OCI-LY7 (cell line): ENCODE measurements at regions not wholly inside any gene's neighbourhood (a gene's known extent, or its start where the extent isn't known, plus 50 kb on each side); places are given as distances from the start of the nearest gene placed in this dataset.

Source experiments
- BruUV-seq: library from RNA; stranded (reverse); fragments of 400-500 nt; replicated peaks from 2 replicates; lab custom pipeline; 2021; lab: Mats Ljungman, UMichigan
- CTCF ChIA-PET: fragments of 300-600 bp; sonication (Branson Sonifier 250); formaldehyde crosslinking; loops from one replicate; lab custom pipeline; 2022; ENCODE audit warnings: antibody characterized with exemption; ENCODE audit not compliant: unreplicated experiment; lab: Charles Lee
- POLR2A ChIA-PET: fragments of 300-600 bp; sonication (Branson Sonifier 250); formaldehyde crosslinking; loops from one replicate; lab custom pipeline; 2022; ENCODE audit warnings: antibody characterized with exemption; lab: Charles Lee
- DNase-seq: peaks from one replicate; pipeline ENCODE4 v3.0.0-alpha.2; 2015; ENCODE audit warnings: low spot score
- H2AFZ ChIP-seq: fragments of 200-600 bp; sonication (generic), shearing (Covaris generic); 2 replicates; pipeline ENCODE4 v1.6.1; 2014; ENCODE audit warnings: mild to moderate bottlenecking, antibody characterized with exemption, low read length, moderate library complexity
- H3K27ac ChIP-seq: fragments of 200-600 bp; sonication (generic); 2 replicates; pipeline ENCODE4 v1.5.1; 2014; ENCODE audit warnings: mixed run types, low read depth, mild to moderate bottlenecking, moderate library complexity, low read length, inconsistent platforms; ENCODE audit not compliant: poor library complexity, severe bottlenecking
- H3K36me3 ChIP-seq: fragments of 200-600 bp; sonication (generic); 2 replicates; pipeline ENCODE4 v1.6.1; 2014; ENCODE audit warnings: mild to moderate bottlenecking, antibody characterized with exemption, low read length, moderate library complexity, mixed read lengths; ENCODE audit not compliant: insufficient read depth
- H3K4me1 ChIP-seq: fragments of 200-600 bp; sonication (generic); 2 replicates; pipeline ENCODE4 v1.5.1; 2014; ENCODE audit warnings: mild to moderate bottlenecking, low read length; ENCODE audit not compliant: insufficient read depth, poor library complexity, severe bottlenecking
- H3K4me2 ChIP-seq: fragments of 200-600 bp; sonication (generic); 2 replicates; pipeline ENCODE4 v1.6.1; 2014; ENCODE audit warnings: mild to moderate bottlenecking, low read length
- H3K4me3 ChIP-seq: fragments of 200-600 bp; sonication (generic); 2 replicates; pipeline ENCODE4 v1.5.1; 2014; ENCODE audit warnings: mild to moderate bottlenecking, low read depth, low read length; ENCODE audit not compliant: poor library complexity, severe bottlenecking
- H3K79me2 ChIP-seq: fragments of 200-600 bp; sonication (generic); 2 replicates; pipeline ENCODE4 v1.6.1; 2016; ENCODE audit warnings: low read depth, mild to moderate bottlenecking, low read length, moderate library complexity, mixed read lengths; ENCODE audit not compliant: insufficient read depth
- H3K9me2 ChIP-seq: fragments of 200-600 bp; sonication (generic); 2 replicates; pipeline ENCODE4 v1.6.1; 2016; ENCODE audit warnings: mild to moderate bottlenecking, low read length, mixed read lengths; ENCODE audit not compliant: insufficient read depth
- H3K9me3 ChIP-seq: fragments of 200-600 bp; sonication (generic); 2 replicates; pipeline ENCODE4 v1.6.1; 2014; ENCODE audit warnings: mild to moderate bottlenecking, mixed run types, low read length, mixed read lengths
- H4K20me1 ChIP-seq: fragments of 200-600 bp; sonication (generic); 2 replicates; pipeline ENCODE4 v1.6.1; 2014; ENCODE audit warnings: mild to moderate bottlenecking, antibody characterized with exemption, low read length, moderate library complexity, mixed read lengths; ENCODE audit not compliant: insufficient read depth
- EZH2phosphoT487 ChIP-seq: fragments of 200-600 bp; sonication (generic); IDR thresholded peaks from 2 replicates; pipeline ENCODE4 v1.6.1; 2018; ENCODE audit warnings: low read depth, borderline replicate concordance, mild to moderate bottlenecking, mixed run types, antibody characterized with exemption, low read length, moderate library complexity, mixed read lengths
- intact Hi-C: fragments of 100-400 bp; cut with micrococcal nuclease; formaldehyde crosslinking; loops from one replicate; pipeline ENCODE4 v1.10.0; 2022; ENCODE audit not compliant: unreplicated experiment
- TF ChIP-seq, protein P1 (sequence below): fragments of 200-600 bp; sonication (generic); conservative IDR thresholded peaks from 2 replicates; pipeline ENCODE4 v1.5.1; 2014; ENCODE audit warnings: mild to moderate bottlenecking, antibody characterized with exemption, low read length, moderate library complexity, mixed read lengths

DNA sequence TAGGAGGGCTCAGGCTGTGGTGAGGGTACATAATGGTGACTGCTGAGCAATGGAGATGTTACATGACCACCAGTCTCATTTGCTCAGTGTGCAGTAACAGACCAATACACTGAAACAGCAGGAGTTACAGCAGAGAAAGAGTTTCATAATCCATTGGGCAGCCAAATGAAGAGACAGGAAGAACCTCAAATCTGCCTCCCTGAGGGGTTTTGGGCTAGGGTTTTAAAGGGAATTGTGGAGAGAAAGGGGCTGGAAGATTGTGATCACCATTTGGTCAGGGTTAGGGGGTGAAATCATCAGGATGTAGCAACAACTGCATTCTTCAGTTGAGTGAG, 838.3 kb downstream of the GRID1 start:
- Histone ChIP-seq H2AFZ (no peak overlapping the region), H3K9me2 (no peaks in the 10 kb centered on the region), H3K4me1 (no peaks in the 10 kb centered on the region), H3K79me2 (no peaks in the 10 kb centered on the region), H3K4me3 (no peak overlapping the region), H3K9me3 (no peaks in the 10 kb centered on the region), H3K4me2 (no peak overlapping the region), H3K36me3 (no peaks in the 10 kb centered on the region), H4K20me1 (no peaks in the 10 kb centered on the region), H3K27ac (no peak overlapping the region)
- TF ChIP-seq, protein P1, sequence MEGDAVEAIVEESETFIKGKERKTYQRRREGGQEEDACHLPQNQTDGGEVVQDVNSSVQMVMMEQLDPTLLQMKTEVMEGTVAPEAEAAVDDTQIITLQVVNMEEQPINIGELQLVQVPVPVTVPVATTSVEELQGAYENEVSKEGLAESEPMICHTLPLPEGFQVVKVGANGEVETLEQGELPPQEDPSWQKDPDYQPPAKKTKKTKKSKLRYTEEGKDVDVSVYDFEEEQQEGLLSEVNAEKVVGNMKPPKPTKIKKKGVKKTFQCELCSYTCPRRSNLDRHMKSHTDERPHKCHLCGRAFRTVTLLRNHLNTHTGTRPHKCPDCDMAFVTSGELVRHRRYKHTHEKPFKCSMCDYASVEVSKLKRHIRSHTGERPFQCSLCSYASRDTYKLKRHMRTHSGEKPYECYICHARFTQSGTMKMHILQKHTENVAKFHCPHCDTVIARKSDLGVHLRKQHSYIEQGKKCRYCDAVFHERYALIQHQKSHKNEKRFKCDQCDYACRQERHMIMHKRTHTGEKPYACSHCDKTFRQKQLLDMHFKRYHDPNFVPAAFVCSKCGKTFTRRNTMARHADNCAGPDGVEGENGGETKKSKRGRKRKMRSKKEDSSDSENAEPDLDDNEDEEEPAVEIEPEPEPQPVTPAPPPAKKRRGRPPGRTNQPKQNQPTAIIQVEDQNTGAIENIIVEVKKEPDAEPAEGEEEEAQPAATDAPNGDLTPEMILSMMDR: no peak
- no peak for TF ChIP-seq EZH2phosphoT487
- no TSS peak for BruUV-seq
- no peak for DNase-seq
- intact Hi-C loops: no loop called here
- POLR2A ChIA-PET: interaction anchor here (0.9 kb wide), 1 partner anchor 21 kb away, joined by 3 read pairs; no protein-coding TSS in a partner anchor
- CTCF ChIA-PET: no interaction called here

DNA sequence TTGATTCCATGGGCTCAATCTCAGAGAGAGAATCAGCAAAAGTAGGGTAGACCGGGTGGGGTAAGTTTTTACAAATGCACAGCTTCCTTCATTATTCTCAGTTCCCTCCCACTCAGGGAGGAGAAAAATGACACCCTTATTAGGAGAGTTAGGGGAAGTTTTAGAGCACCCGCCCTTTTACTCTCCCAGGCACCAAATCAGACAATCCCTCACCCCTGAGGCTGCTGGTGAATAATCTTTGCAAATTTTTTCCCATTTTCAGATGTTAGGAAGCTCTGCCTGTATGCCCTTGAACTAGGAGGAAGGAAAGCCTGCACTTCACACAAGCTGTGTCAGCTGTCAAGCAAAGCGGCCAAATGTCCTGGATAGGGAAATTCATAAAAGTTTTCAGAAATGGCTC, 834.9 kb downstream of the GRID1 start:
- Histone ChIP-seq H3K9me2 (no peaks in the 10 kb centered on the region), H2AFZ (no peak overlapping the region), H3K79me2 (no peaks in the 10 kb centered on the region), H3K4me3 (no peak overlapping the region), H3K4me2 (no peak overlapping the region), H4K20me1 (no peaks in the 10 kb centered on the region), H3K27ac (no peak overlapping the region), H3K9me3 (no peaks in the 10 kb centered on the region), H3K36me3 (no peaks in the 10 kb centered on the region), H3K4me1 (no peaks in the 10 kb centered on the region)
- intact Hi-C loops: no loop called here
- no peak for TF ChIP-seq EZH2phosphoT487
- TF ChIP-seq, protein P1: no peak
- ChIA-PET CTCF (no interaction called here), POLR2A (interaction anchor here (0.7 kb wide), 1 partner anchor 442 kb away, joined by 3 read pairs; no protein-coding TSS in a partner anchor)
- no peak for DNase-seq
- BruUV-seq: no TSS peak

DNA sequence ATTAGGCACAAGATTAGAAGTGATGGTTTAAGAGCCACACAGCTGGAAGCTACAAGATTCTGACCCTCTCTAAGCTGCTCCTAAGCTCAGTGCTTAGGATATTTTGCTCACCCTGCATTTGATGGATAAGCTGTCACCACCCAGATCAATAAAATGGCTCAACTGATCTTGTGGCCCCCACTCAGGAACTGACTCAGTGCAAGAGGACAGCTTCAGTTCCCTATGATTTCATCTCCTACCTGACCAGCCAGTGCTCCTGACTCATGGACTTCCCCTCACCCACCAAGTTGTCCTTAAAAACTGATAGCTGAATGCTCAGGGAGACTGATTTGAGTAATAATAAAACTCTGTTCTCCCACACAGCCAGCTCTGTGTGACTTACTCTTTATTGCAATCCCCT, 833.8 kb downstream of the GRID1 start:
- no TSS peak for BruUV-seq
- no peak overlapping the region for H3K27ac ChIP-seq
- TF ChIP-seq, protein P1: no peak
- TF ChIP-seq EZH2phosphoT487: no peak
- CTCF ChIA-PET: no interaction called here
- H2AFZ ChIP-seq: no peak overlapping the region
- POLR2A ChIA-PET: no interaction called here
- no peaks in the 10 kb centered on the region for H3K79me2 ChIP-seq
- no peaks in the 10 kb centered on the region for H3K9me3 ChIP-seq
- no peak overlapping the region for H3K4me3 ChIP-seq
- no peaks in the 10 kb centered on the region for H4K20me1 ChIP-seq
- no peaks in the 10 kb centered on the region for H3K9me2 ChIP-seq
- no peak overlapping the region for H3K4me2 ChIP-seq
- no peaks in the 10 kb centered on the region for H3K4me1 ChIP-seq
- intact Hi-C loops: no loop called here
- no peak for DNase-seq
- H3K36me3 ChIP-seq: no peaks in the 10 kb centered on the region
